ENCODE measurements at regions not wholly inside any gene's neighbourhood (a gene's known extent, or its start where the extent isn't known, plus 50 kb on each side); places are given as distances from the start of the nearest gene placed in this dataset.
"Not testable (repeated sequence)": the region's sequence is repeated elsewhere in the genome, so short reads cannot be mapped to it uniquely, and the experiment has no call there.

- no peak for DNase-seq
Measured at GRCh38 chr5:17129093-17129849, 88.2 kb upstream of the BASP1 start.

- not testable (repeated sequence) for DNase-seq
Measured at GRCh38 chr5:17130302-17130701, 87.1 kb upstream of the BASP1 start.

- DNase-seq, result peak; percentile 89
Measured at GRCh38 chr5:17132444-17133083, 84.9 kb upstream of the BASP1 start.

- no peak for DNase-seq
Measured at GRCh38 chr5:17135050-17135449, 82.4 kb upstream of the BASP1 start.

GRCh38 chr5:17143335-17143734, 74.1 kb upstream of the BASP1 start:
- DNase-seq, result no peak

GRCh38 chr5:17146280-17146841, 71.1 kb upstream of the BASP1 start:
- DNase-seq, result no peak

- DNase-seq, result no peak
Measured at GRCh38 chr5:17147170-17147569, 70.3 kb upstream of the BASP1 start.

GRCh38 chr5:17147617-17148016, 69.8 kb upstream of the BASP1 start:
- no peak for DNase-seq

GRCh38 chr5:17148481-17148880, 69.0 kb upstream of the BASP1 start:
- DNase-seq, result no peak

- DNase-seq, result no peak
Measured at GRCh38 chr5:17149786-17150185, 67.6 kb upstream of the BASP1 start.

- DNase-seq, result no peak
Measured at GRCh38 chr5:17150531-17150930, 66.9 kb upstream of the BASP1 start.

GRCh38 chr5:17151686-17152085, 65.7 kb upstream of the BASP1 start:
- DNase-seq, result no peak

- DNase-seq, result no peak
Measured at GRCh38 chr5:17154211-17154996, 63.0 kb upstream of the BASP1 start.

- DNase-seq, result no peak
Measured at GRCh38 chr5:17156463-17156862, 61.0 kb upstream of the BASP1 start.

- DNase-seq, result no peak
Measured at GRCh38 chr5:17157294-17157693, 60.1 kb upstream of the BASP1 start.

GRCh38 chr5:17157916-17158529, 59.4 kb upstream of the BASP1 start:
- DNase-seq, result no peak

GRCh38 chr5:17160756-17161040, 56.7 kb upstream of the BASP1 start:
- no peak for DNase-seq

- no peak for DNase-seq
Measured at GRCh38 chr5:17161662-17162061, 55.8 kb upstream of the BASP1 start.

- no peak for DNase-seq
Measured at GRCh38 chr5:17163221-17163620, 54.2 kb upstream of the BASP1 start.

GRCh38 chr5:17167171-17167891, 50.1 kb upstream of the BASP1 start:
- DNase-seq, result no peak
